ENCODE measurements at regions not wholly inside any gene's neighbourhood (a gene's known extent, or its start where the extent isn't known, plus 50 kb on each side); places are given as distances from the start of the nearest gene placed in this dataset.
A peak's percentile ranks its signal among the peaks of the same experiment; 100 is the strongest.

DNA sequence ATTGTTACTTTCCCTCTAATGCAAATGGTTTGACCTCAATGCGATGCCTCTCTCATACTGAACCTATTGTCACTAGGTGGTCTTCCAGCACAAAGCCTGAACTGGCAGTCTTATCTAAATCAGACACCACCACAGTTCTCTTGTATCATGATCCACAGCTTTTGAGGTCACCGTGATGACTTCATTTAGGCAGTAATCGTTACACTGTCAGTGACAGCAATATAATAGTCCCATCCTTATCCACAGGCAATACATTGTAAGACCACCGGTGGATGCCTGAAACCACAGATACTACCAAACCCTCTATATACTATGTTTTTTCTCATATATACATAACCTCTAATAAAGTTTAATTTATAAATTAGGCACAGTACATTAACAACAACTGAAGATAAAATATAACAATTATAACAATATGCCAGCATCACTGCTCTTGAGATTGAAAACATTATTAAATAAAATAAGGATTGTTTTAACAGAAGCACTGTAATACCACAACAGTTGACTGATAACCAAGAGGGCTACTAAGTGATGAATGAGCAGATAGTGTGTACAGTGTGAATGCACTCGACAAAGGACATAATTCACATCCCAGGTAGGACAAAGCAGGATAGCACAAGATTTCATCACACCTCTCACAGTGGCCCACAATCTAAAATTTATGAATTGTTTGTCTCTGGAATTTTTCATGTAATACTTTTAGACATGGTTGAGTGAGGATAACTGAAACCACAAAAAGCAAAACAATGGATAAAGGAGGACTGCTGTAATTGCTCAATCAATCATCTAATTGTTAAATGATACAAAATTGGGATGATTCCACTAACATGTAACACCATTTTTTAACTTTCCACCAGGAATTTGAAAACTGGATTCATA lies 419.4 kb downstream of the CENPC start:
- no peak for DNase-seq (ENCODE audit: insufficient read length, low spot score)
- no peak for FAIRE-seq

DNA sequence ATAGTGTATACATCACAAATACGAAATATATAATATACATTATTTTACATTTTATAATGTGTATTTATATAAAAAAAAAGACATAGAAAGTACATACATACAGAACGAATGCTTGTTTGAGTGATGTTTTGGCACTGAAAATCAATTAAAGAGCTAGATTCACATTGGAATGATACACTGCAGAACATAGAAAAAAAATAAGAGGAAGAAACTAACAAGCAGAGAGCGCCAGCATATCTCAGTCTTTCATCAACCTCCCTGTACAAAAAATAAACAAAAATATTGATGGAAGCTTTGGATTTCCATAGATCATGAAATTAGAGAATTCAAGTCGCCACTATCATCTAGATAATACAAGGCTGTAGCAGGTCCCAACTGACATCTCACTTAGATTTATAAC lies 420.6 kb downstream of the CENPC start:
- FAIRE-seq = no peak
- no peak for DNase-seq (ENCODE audit: insufficient read length, low spot score)

GRCh38 chr4:67122029-67122428 lies 423.3 kb downstream of the CENPC start:
- FAIRE-seq (no peak), DNase-seq (ENCODE audit: insufficient read length, low spot score) (peak; percentile 3)

DNA sequence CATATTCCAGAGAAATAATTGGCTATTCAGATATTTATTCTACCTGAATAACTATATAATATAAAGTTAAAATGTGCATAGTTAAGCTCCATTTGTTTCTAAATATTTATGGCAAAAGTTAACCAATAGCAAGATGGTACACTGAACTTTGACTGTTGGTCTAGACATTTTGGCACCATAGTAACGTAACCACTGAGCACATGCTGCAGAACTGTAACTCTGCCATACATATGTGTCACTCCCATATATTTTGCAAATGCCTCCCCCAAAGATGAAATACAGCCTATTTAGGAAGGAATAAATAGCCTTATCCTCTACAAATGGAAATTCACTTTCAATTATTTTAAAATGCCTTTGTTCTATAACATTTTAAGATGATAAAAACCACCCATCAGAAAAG lies 424.9 kb downstream of the CENPC start:
- DNase-seq (ENCODE audit: insufficient read length, low spot score) = no peak
- FAIRE-seq = no peak

DNA sequence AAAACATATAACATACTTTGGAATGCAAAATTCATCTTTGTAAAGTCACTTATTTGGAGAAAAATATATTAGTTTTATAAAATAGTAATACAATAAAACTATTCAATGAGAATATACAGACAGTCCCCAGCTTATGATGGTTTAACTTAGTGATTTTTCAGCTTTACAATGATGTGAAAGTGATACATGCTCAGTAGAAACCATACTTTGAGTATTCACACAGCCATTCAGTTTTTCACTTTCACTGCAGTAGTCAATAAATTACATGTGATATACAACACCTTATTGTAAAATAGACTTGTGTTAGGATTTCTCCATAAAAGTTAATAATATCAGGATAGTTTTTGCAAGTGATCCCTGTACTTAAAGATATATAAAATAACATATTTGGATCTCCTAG lies 436.0 kb downstream of the CENPC start:
- no peak for FAIRE-seq
- no peak for DNase-seq (ENCODE audit: insufficient read length, low spot score)

GRCh38 chr4:67106861-67107460 lies 438.3 kb downstream of the CENPC start:
- DNase-seq (ENCODE audit: insufficient read length, low spot score) = no peak
- no peak for FAIRE-seq

- FAIRE-seq (no peak), DNase-seq (ENCODE audit: insufficient read length, low spot score) (no peak)
Observed at GRCh38 chr4:67104145-67104544, 441.2 kb downstream of the CENPC start.

DNA sequence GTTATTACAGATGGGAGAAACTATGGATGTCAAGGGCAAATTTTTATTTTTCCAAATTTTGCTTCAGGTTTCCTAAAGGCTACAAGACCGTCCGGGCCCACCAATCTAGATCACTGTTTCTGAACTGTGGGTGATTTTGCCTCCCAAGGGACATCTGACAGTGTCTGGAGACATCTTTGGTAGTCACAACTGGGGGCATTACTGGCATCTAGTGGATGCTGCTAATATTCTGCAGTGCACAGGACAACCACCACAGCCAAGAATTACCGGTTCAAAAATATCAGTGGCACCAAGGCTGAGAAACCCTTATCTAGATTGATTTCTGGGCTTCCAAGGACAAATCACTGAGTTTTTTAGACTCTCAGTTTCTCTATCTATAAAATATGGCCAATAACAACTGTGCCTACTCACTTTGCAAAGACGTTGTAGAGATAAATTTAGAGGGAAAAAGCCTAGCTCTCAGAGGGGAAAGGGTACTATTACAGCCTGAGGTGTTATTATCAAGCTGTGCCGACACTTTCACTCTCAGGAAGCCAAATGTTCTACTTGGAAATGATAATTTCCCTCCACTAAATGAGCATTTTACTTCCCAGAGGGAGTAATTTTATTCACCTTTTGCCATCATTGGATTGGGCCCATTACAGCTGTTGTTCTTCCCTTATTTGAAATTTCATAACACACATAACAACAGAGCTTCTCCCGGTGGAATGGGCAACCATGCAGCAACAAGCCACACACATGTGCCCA lies 442.1 kb downstream of the CENPC start:
- no peak for DNase-seq (ENCODE audit: insufficient read length, low spot score)
- no peak for FAIRE-seq

GRCh38 chr4:67101612-67102011 lies 443.7 kb downstream of the CENPC start:
- FAIRE-seq (no peak), DNase-seq (ENCODE audit: insufficient read length, low spot score) (no peak)

DNA sequence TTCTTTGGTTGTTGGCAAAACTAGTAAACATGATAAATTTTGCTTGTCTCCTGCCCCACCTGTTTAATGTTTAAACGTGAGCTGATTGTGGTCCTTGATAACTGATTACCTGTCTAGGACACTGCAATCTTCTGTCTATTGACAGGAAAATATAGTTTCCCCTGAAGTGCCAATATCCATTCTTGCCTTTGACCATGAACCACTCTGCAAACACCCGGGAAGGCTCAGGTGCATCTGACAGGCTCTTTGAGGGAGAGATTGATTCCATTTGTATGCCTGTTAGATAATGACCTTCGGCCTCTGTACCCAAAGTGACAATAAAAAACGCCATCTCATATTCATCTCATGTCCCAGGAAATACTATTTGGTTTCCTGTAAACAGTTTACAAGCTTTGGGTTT lies 453.0 kb downstream of the CENPC start:
- FAIRE-seq (no peak), DNase-seq (ENCODE audit: insufficient read length, low spot score) (no peak)

DNA sequence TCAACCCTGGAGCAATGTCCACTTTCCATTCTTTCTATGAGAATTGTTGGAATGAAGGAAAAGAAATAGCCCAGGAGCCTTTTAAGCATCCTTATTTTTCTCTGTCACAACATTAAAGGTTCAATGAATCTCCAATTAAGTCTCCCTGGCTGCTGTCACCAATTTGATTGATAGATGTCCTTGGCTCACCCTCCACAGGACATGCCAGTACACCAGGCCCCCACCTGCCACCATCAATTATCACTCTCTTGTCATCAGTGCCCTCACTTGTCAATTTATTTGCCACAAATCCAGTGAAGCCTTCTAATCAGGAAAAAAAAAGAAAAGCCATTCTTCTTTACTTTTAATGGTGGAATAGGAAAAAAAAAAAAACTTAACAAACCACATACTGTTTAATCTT lies 453.6 kb downstream of the CENPC start:
- DNase-seq (ENCODE audit: insufficient read length, low spot score) (no peak), FAIRE-seq (no peak)

GRCh38 chr4:67087897-67088296 lies 457.4 kb downstream of the CENPC start:
- DNase-seq (ENCODE audit: insufficient read length, low spot score) (no peak), FAIRE-seq (no peak)

- no peak for DNase-seq (ENCODE audit: insufficient read length, low spot score)
- no peak for FAIRE-seq
Observed at GRCh38 chr4:67084783-67085182, 460.5 kb downstream of the CENPC start.

DNA sequence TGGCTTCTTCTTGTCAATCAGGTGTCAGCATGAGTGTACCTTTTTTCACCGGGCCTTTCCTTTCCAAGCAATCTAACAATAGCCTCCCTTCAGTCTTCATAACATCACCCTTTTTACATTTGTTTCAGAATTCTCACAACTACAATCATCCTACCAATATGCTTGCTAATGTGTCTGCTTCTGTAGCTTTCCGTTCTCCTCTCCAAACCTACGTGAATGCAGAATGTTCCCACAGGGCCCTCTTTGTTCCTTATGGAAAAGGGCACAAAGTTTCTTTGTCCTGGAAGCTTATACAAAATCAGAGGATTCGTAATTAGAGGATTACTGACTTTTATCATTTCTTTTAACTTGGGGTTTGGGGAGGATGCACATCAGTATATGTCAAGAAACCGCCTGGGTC lies 461.8 kb downstream of the CENPC start:
- DNase-seq (ENCODE audit: insufficient read length, low spot score) = no peak

GRCh38 chr4:67082746-67083145 lies 462.6 kb downstream of the CENPC start:
- DNase-seq (ENCODE audit: insufficient read length, low spot score) (no peak), FAIRE-seq (no peak)

More for the DNA sequence above, 461.8 kb downstream of the CENPC start:
- FAIRE-seq = no peak

GRCh38 chr4:67080046-67080557 lies 465.2 kb downstream of the CENPC start:
- no peak for DNase-seq (ENCODE audit: insufficient read length, low spot score)
- no peak for FAIRE-seq

GRCh38 chr4:67071641-67072040 lies 473.7 kb downstream of the CENPC start:
- DNase-seq (ENCODE audit: insufficient read length, low spot score) (no peak), FAIRE-seq (no peak)

DNA sequence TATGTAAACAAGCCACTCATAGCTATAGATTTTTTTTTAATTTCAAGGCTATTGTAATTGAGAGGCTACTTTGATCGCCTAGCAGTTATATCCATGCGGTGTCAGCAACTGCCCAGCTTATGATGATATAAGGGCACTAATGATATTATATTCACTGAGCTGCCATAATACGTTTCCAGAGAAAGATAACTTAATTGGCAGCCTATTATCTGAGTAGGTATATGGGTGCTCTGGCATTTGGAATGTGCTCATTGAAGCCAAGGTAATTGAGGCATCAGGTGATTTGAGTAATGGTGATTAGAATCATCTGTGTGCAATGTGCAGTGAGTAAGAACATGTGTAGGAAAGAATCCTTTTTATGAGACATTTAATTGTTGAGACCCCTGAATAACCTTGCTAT lies 490.0 kb downstream of the CENPC start:
- no peak for DNase-seq (ENCODE audit: insufficient read length, low spot score)
- no peak for FAIRE-seq

DNA sequence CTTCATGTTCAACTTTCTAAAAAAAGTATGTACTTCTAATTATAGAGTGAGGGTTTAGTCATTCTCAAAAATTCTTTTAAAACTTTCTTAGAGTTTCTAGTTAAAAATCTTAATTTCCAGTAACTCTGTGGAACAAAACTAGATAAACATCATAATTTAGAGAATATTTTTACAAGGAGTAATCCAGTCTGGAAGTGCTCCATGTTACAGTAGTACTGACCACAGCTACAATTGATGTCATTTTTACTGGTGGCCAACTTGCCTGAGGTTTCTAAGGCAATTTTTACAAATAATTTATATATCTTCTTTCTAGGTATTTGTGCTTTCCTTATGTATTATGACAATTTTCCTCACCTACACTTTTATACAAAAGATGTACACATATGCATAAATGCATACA lies 490.4 kb downstream of the CENPC start:
- FAIRE-seq = no peak
- DNase-seq (ENCODE audit: insufficient read length, low spot score) = no peak

GRCh38 chr4:67052814-67053675 lies 492.3 kb downstream of the CENPC start:
- DNase-seq (ENCODE audit: insufficient read length, low spot score) (no peak), FAIRE-seq (no peak)
